ENCODE measurements at regions not wholly inside any gene's neighbourhood (a gene's known extent, or its start where the extent isn't known, plus 50 kb on each side); places are given as distances from the start of the nearest gene placed in this dataset.
"Not testable (repeated sequence)": the region's sequence is repeated elsewhere in the genome, so short reads cannot be mapped to it uniquely, and the experiment has no call there.

DNA sequence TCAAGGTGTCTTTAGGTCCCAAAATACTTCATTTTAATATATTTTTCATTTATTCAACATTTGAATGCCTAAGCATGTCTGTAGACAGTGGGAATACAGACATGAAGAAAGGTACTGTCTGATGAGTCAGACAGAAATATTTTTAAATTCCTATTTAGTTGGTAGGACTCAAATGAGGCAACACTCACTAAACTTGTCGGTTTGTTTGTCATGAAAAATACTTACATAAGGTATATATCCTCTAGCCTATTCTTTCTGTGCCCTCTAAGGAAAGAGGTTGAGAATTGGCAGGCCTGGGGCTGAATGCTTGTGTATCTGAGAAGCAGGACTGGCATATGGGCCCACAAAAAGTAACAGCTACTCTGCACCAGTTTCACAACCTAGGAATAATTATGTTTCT lies 423.6 kb upstream of the MDFIC2 start:
- DNase-seq: no peak

DNA sequence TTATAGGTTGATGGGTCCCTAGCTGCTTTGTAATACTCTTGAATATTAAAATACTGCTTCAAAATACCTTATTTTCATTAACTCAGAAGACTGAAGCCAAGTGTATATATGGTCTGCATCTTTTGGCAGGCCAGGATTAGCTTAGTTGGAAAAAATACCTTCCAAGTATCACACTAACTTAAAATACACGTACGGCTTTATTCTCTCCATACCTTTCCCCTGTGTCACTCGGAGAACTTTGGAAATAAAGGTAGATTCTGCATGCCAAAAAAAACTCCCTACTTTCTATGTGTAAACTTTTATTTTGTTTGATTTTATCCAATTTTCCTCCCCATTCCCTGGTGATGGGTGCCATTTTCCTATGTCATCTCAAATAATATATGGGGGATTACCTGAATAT lies 422.3 kb upstream of the MDFIC2 start:
- no peak for DNase-seq

GRCh38 chr3:70731046-70731445 lies 418.6 kb upstream of the MDFIC2 start:
- no peak for DNase-seq

DNA sequence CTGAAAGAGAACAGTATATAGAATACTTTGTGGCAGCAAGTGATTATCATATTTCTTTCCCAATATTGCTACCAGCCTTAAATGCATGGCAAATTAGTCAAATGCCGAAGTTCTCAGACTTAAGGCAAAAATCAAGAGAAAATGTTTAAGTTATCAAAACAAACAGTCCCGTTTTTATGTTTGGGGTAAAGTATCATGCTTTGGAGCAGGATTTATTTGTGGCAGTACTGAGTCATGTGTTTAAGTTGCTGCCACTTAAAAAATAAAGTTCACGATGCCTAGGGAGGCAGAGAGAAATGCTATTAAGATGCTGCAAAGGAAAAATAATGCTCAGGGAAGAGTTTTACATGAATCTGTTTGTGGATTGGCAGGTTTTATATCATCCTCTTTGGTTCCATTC lies 417.4 kb upstream of the MDFIC2 start:
- no peak for DNase-seq

DNA sequence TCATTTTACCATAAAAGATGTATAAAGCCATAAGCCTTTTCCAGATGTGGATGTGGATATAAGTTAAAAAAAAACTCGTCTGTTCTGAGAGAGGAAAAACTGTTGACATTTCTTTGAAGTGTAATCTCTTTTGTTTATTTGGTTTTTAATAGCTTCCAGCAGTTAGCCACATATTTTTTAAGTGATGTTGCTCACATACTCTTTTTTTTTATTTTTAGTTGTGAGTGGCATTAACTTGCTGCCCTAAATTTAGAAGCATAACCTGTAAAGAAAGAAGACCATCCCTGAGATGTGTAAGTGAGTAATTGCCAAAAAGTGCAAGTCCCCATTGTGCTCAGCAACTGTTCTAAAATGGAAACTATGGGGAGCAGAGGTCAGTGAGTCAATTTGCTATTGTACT lies 415.9 kb upstream of the MDFIC2 start:
- no peak for DNase-seq

GRCh38 chr3:70726961-70727360 lies 414.5 kb upstream of the MDFIC2 start:
- no peak for DNase-seq

GRCh38 chr3:70726096-70726938 lies 413.9 kb upstream of the MDFIC2 start:
- DNase-seq: no peak

GRCh38 chr3:70722018-70722417 lies 409.6 kb upstream of the MDFIC2 start:
- DNase-seq: no peak

DNA sequence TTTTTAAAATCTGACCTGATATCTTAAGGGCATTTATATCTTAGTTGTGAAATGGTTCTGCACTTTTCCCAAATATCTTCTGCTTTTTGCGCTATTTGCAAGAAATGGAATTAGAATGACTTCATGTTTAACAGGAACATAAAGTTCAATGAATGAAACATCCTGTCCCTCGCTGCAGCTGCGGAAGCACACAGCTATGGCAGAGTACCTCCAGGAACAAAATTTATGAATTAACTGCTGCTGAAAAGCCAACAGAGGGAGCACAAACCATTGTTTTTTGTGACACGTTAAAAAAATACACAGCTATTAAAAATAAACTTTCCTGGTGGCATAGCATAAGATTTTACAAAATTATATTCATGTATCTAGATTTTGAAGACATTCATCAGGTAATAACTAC lies 404.4 kb upstream of the MDFIC2 start:
- DNase-seq: no peak

DNA sequence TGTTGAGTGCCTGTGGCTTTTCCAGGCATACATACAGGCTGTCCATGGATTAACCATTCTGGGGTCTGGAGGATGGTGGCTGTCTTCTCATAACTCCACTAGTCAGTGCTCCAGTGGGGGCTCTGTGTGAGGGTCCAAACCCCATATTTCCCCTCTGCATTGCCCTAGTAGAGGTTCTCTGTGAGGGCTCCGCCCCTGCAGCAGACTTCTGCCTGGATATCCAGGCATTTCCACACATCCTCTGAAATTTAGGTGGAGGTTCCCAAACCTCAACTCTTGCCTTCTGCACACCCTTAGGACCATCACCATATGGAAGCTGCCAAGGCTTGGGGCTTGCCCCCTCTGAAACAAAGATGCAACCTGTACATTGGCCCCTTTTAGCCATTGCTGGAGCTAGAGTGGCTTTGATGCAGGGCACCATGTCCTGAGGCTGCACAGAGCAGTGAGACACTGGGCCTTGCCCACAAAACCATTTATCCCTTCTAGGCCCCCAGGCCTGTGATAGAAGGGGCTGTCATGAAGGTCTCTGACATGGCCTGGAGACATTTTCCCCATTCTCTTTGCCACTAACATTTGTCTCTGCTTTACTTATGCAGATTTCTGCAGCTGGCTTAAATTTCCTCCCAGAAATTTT lies 400.1 kb upstream of the MDFIC2 start:
- DNase-seq: no peak

GRCh38 chr3:70703305-70704102 lies 391.1 kb upstream of the MDFIC2 start:
- DNase-seq: no peak

DNA sequence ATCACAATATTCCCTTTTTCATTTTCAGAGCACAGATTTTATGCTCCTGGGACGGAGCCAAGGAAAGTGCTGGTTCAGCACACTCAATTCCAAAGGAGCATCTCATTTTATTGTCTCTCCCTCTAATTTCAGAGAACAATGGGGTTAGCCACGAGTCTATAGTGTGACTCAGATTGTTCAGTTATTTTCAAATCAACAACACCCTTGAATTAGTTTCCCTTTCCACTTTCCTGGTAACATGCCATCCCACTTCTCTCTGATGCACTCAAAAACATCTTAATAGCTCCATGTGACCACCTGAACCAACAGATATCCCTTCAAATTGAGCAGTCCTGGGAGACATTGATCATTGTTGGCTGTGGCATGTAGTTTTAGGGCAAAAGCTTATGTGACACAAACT lies 389.7 kb upstream of the MDFIC2 start:
- no peak for DNase-seq

- no peak for DNase-seq
Measured at GRCh38 chr3:70684701-70685100, 372.3 kb upstream of the MDFIC2 start.

DNA sequence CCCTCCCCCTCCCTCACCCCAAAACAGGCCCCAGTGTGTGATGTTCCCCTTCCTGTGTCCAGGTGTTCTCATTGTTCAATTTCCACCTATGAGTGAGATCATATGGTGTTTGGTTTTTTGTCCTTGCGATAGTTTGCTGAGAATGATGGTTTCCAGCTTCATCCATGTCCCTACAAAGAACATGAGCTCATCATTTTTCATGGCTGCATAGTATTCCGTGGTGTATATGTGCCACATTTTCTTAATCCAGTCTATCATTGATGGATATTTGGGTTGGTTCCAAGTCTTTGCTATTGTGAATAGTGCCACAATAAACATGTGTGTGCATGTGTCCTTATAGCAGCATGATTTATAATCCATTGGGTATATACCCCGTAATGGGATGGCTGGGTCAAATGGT lies 363.4 kb upstream of the MDFIC2 start:
- DNase-seq: not testable (repeated sequence)

GRCh38 chr3:70658513-70659310 lies 346.3 kb upstream of the MDFIC2 start:
- DNase-seq: no peak

GRCh38 chr3:70657454-70657853 lies 345.0 kb upstream of the MDFIC2 start:
- DNase-seq: no peak

- no peak for DNase-seq
Measured at GRCh38 chr3:70647823-70648222, 335.4 kb upstream of the MDFIC2 start.

GRCh38 chr3:70647094-70647493 lies 334.7 kb upstream of the MDFIC2 start:
- DNase-seq: no peak

DNA sequence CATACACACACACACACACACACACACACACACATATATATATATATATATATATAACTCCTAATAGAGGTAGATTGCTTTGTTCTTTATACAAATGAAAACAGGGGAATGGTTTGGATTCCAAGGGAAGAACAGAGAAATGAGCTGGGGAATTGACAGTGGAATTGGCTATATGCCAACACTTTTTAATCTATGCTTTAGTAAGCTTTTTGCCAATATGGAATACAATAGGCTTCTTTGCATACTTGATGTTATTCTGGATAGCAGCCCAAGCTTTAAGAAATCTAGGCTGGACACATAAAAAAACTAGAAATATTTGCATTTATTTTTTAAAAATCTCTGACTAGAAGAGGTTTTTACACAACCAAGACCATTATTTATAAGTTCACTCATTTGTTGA lies 334.2 kb upstream of the MDFIC2 start:
- DNase-seq: no peak

GRCh38 chr3:70640481-70640880 lies 328.0 kb upstream of the MDFIC2 start:
- DNase-seq: no peak

DNA sequence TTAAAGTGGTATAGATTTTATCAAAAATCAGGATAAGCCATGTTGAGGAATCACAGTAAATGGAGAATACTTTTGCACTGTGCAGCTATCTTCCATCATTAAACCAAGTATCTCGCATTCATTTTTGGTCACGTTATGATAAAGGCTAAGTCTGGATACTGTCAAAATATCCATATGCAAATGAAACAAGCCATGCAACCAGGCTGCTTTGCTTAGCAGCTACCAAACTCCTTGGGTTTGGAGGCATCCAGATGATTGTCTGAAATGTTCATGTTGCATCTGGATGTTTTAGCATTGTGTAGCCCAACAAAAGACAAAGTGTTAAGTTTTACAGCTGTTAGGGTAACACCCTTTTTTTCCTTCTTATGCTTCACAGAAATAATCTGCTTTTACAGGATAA lies 322.9 kb upstream of the MDFIC2 start:
- no peak for DNase-seq

- no peak for DNase-seq
Measured at GRCh38 chr3:70631716-70632307, 319.4 kb upstream of the MDFIC2 start.

DNA sequence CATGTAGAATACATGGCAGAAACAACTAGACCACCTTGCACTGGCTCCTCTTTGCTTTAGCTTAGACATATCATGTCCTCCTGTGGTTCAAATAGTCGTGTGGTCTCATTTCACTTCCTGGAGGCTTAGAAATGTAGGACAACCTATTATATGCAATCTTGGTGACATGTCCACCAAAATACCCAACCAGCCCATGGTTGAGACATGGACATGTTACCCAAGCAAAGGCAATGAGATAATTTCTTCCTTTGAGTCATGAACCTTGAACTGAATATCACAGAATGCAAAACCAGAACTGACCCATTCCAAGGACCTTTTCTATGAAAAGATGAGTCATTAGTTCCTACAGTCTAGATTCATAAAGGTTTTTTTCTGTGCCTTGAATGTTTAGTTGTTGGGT lies 309.0 kb upstream of the MDFIC2 start:
- DNase-seq: no peak
